Mucosa of rectum (tissue), 2 donors: ENCODE measurements at regions not wholly inside any gene's neighbourhood (a gene's known extent, or its start where the extent isn't known, plus 50 kb on each side); places are given as distances from the start of the nearest gene placed in this dataset.
"Not testable (repeated sequence)": the region's sequence is repeated elsewhere in the genome, so short reads cannot be mapped to it uniquely, and the experiment has no call there.

Experiments used
- H3K27ac ChIP-seq, 2 donors: one replicate each; pipeline ENCODE4 v1.7.0; 2013; ENCODE audit warnings: inconsistent platforms in 2 of 2, low read depth in 2 of 2, low read length in 2 of 2
- H3K27me3 ChIP-seq, 2 donors: one replicate each; pipeline ENCODE4 v1.7.0; 2013; ENCODE audit warnings: low read length in 2 of 2; ENCODE audit not compliant: control insufficient read depth in 2 of 2, insufficient read depth in 2 of 2
- H3K36me3 ChIP-seq, 2 donors: one replicate each; pipeline ENCODE4 v1.7.0; 2013; ENCODE audit warnings: low read length in 2 of 2; ENCODE audit not compliant: control insufficient read depth in 2 of 2, insufficient read depth in 2 of 2
- H3K4me1 ChIP-seq, 2 donors: one replicate each; pipeline ENCODE4 v1.7.0; 2013; ENCODE audit warnings: low read length in 2 of 2, mild to moderate bottlenecking in 1 of 2; ENCODE audit not compliant: control insufficient read depth in 2 of 2, insufficient read depth in 2 of 2
- H3K4me3 ChIP-seq, 2 donors: one replicate each; pipeline ENCODE4 v1.7.0; 2013; ENCODE audit warnings: low read length in 2 of 2
- H3K9ac ChIP-seq, 2 donors: one replicate each; pipeline ENCODE4 v1.7.0; 2013; ENCODE audit warnings: low read length in 2 of 2, low read depth in 1 of 2, mild to moderate bottlenecking in 1 of 2
- H3K9me3 ChIP-seq, 2 donors: one replicate each; pipeline ENCODE4 v1.7.0; 2013; ENCODE audit warnings: low read length in 2 of 2; ENCODE audit not compliant: control insufficient read depth in 2 of 2
- donor health status: healthy.
- donor health status: Normal muscosa, but diverticular disease.

- Histone ChIP-seq H3K27ac (no peak overlapping the region), H3K9ac (no peak overlapping the region), H3K36me3 (no peaks in the 10 kb centered on the region), H3K27me3 (no peaks in the 10 kb centered on the region), H3K9me3 (no peaks in the 10 kb centered on the region), H3K4me1 (no peaks in the 10 kb centered on the region), H3K4me3 (no peak overlapping the region)
Observed at GRCh38 chr6:112939563-112939962, 592.4 kb downstream of the RFPL4B start.

GRCh38 chr6:112941613-112942012 is 594.5 kb downstream of the RFPL4B start:
- H3K4me3 ChIP-seq = no peak overlapping the region
- no peak overlapping the region for H3K27ac ChIP-seq
- no peaks in the 10 kb centered on the region for H3K4me1 ChIP-seq
- H3K9ac ChIP-seq = no peak overlapping the region
- H3K9me3 ChIP-seq = no peaks in the 10 kb centered on the region
- H3K27me3 ChIP-seq = no peaks in the 10 kb centered on the region
- H3K36me3 ChIP-seq = no peaks in the 10 kb centered on the region

GRCh38 chr6:112946051-112946450 is 598.9 kb downstream of the RFPL4B start:
- Histone ChIP-seq H3K9me3 (no peaks in the 10 kb centered on the region), H3K4me1 (no peaks in the 10 kb centered on the region), H3K27me3 (no peaks in the 10 kb centered on the region), H3K27ac (no peak overlapping the region), H3K36me3 (no peaks in the 10 kb centered on the region), H3K4me3 (no peak overlapping the region), H3K9ac (no peak overlapping the region)

- no peaks in the 10 kb centered on the region for H3K9me3 ChIP-seq
- H3K4me1 ChIP-seq = no peaks in the 10 kb centered on the region
- no peaks in the 10 kb centered on the region for H3K27me3 ChIP-seq
- no peak overlapping the region for H3K9ac ChIP-seq
- H3K4me3 ChIP-seq = no peak overlapping the region
- no peaks in the 10 kb centered on the region for H3K36me3 ChIP-seq
- H3K27ac ChIP-seq = no peak overlapping the region
Observed at GRCh38 chr6:112947507-112947906, 600.4 kb downstream of the RFPL4B start.

- Histone ChIP-seq H3K36me3 (no peaks in the 10 kb centered on the region), H3K27ac (no peak overlapping the region), H3K27me3 (no peaks in the 10 kb centered on the region), H3K4me3 (no peak overlapping the region), H3K9ac (no peak overlapping the region), H3K9me3 (no peaks in the 10 kb centered on the region), H3K4me1 (no peaks in the 10 kb centered on the region)
Observed at GRCh38 chr6:112951829-112952228, 604.7 kb downstream of the RFPL4B start.

GRCh38 chr6:112955743-112956142 is 608.6 kb downstream of the RFPL4B start:
- H3K36me3 ChIP-seq, H3K4me3 ChIP-seq, H3K9ac ChIP-seq, H3K9me3 ChIP-seq, H3K27me3 ChIP-seq, H3K27ac ChIP-seq, H3K4me1 ChIP-seq: not testable (repeated sequence)

GRCh38 chr6:112956696-112957535 is 609.8 kb downstream of the RFPL4B start:
- no peaks in the 10 kb centered on the region for H3K9me3 ChIP-seq
- no peak overlapping the region for H3K4me3 ChIP-seq
- no peaks in the 10 kb centered on the region for H3K4me1 ChIP-seq
- no peak overlapping the region for H3K27ac ChIP-seq
- H3K9ac ChIP-seq = no peak overlapping the region
- H3K36me3 ChIP-seq = no peaks in the 10 kb centered on the region
- H3K27me3 ChIP-seq = no peaks in the 10 kb centered on the region

GRCh38 chr6:112957536-112957916 is 610.4 kb downstream of the RFPL4B start:
- no peak overlapping the region for H3K27ac ChIP-seq
- H3K4me3 ChIP-seq = no peak overlapping the region
- H3K4me1 ChIP-seq = no peaks in the 10 kb centered on the region
- H3K9ac ChIP-seq = no peak overlapping the region
- no peaks in the 10 kb centered on the region for H3K27me3 ChIP-seq
- H3K36me3 ChIP-seq = no peaks in the 10 kb centered on the region
- H3K9me3 ChIP-seq = no peaks in the 10 kb centered on the region

GRCh38 chr6:112960130-112960529 is 613.0 kb downstream of the RFPL4B start:
- not testable (repeated sequence) for H3K4me3 ChIP-seq, H3K9ac ChIP-seq, H3K36me3 ChIP-seq, H3K4me1 ChIP-seq, H3K27me3 ChIP-seq, H3K27ac ChIP-seq, H3K9me3 ChIP-seq

- no peaks in the 10 kb centered on the region for H3K9me3 ChIP-seq
- no peaks in the 10 kb centered on the region for H3K36me3 ChIP-seq
- H3K9ac ChIP-seq = no peak overlapping the region
- no peak overlapping the region for H3K4me3 ChIP-seq
- no peaks in the 10 kb centered on the region for H3K4me1 ChIP-seq
- no peaks in the 10 kb centered on the region for H3K27me3 ChIP-seq
- no peak overlapping the region for H3K27ac ChIP-seq
Observed at GRCh38 chr6:112967974-112968373, 620.8 kb downstream of the RFPL4B start.
